LNCaP clone FGC (cell line): ENCODE measurements at regions not wholly inside any gene's neighbourhood (a gene's known extent, or its start where the extent isn't known, plus 50 kb on each side); places are given as distances from the start of the nearest gene placed in this dataset.

Experiments used
- DNase-seq: peaks from one replicate; pipeline ENCODE4 v3.0.0-alpha.2; 2011; ENCODE audit warnings: low read depth
- H3K4me3 ChIP-seq: 2 replicates; pipeline ENCODE4 v1.5.1; 2011; ENCODE audit warnings: mild to moderate bottlenecking, low read depth, low read length, control low read depth
- CTCF ChIP-seq: IDR thresholded peaks from 2 replicates; pipeline ENCODE4 v1.5.1; 2012; ENCODE audit warnings: mild to moderate bottlenecking; ENCODE audit not compliant: control insufficient read depth, insufficient read depth; ENCODE audit errors: extremely low read depth

GRCh38 chr18:60962625-60963024 lies 370.6 kb upstream of the CDH20 start:
- no peak for DNase-seq
- no peak overlapping the region for H3K4me3 ChIP-seq
- no peak for TF ChIP-seq CTCF

GRCh38 chr18:60965856-60966255 lies 367.4 kb upstream of the CDH20 start:
- no peak for DNase-seq
- no peak overlapping the region for H3K4me3 ChIP-seq
- TF ChIP-seq CTCF, result no peak

GRCh38 chr18:60966876-60967275 lies 366.4 kb upstream of the CDH20 start:
- TF ChIP-seq CTCF, result no peak
- no peak overlapping the region for H3K4me3 ChIP-seq
- no peak for DNase-seq

GRCh38 chr18:60975420-60975819 lies 357.8 kb upstream of the CDH20 start:
- TF ChIP-seq CTCF, result no peak
- no peak overlapping the region for H3K4me3 ChIP-seq
- DNase-seq, result no peak

GRCh38 chr18:60976976-60977375 lies 356.3 kb upstream of the CDH20 start:
- DNase-seq, result no peak
- no peak for TF ChIP-seq CTCF

GRCh38 chr18:60978338-60978737 lies 354.9 kb upstream of the CDH20 start:
- DNase-seq, result no peak
- H3K4me3 ChIP-seq, result no peak overlapping the region
- TF ChIP-seq CTCF, result no peak

More at GRCh38 chr18:60976976-60977375, 356.3 kb upstream of the CDH20 start:
- H3K4me3 ChIP-seq, result no peak overlapping the region

GRCh38 chr18:60980422-60981005 lies 352.7 kb upstream of the CDH20 start:
- no peak for DNase-seq
- TF ChIP-seq CTCF, result no peak
- H3K4me3 ChIP-seq, result no peak overlapping the region
